ENCODE measurements at regions not wholly inside any gene's neighbourhood (a gene's known extent, or its start where the extent isn't known, plus 50 kb on each side); places are given as distances from the start of the nearest gene placed in this dataset.
"Not testable (repeated sequence)": the region's sequence is repeated elsewhere in the genome, so short reads cannot be mapped to it uniquely, and the experiment has no call there.

- no peak for DNase-seq
Observed at GRCh38 chr7:148472406-148472805, 118.2 kb upstream of the C7orf33 start.

GRCh38 chr7:148473703-148474480 is 116.7 kb upstream of the C7orf33 start:
- no peak for DNase-seq

GRCh38 chr7:148474481-148475025 is 116.0 kb upstream of the C7orf33 start:
- DNase-seq = no peak

- no peak for DNase-seq
Observed at GRCh38 chr7:148478551-148478950, 112.0 kb upstream of the C7orf33 start.

- DNase-seq = no peak
Observed at GRCh38 chr7:148480479-148481146, 110.0 kb upstream of the C7orf33 start.

GRCh38 chr7:148481147-148481526 is 109.4 kb upstream of the C7orf33 start:
- DNase-seq = no peak

- no peak for DNase-seq
Observed at GRCh38 chr7:148481971-148482626, 108.5 kb upstream of the C7orf33 start.

- DNase-seq = no peak
Observed at GRCh38 chr7:148483515-148484308, 106.9 kb upstream of the C7orf33 start.

GRCh38 chr7:148484486-148484885 is 106.1 kb upstream of the C7orf33 start:
- DNase-seq = no peak

GRCh38 chr7:148485618-148486017 is 104.9 kb upstream of the C7orf33 start:
- no peak for DNase-seq

GRCh38 chr7:148486937-148487336 is 103.6 kb upstream of the C7orf33 start:
- DNase-seq = no peak

GRCh38 chr7:148487912-148488311 is 102.7 kb upstream of the C7orf33 start:
- no peak for DNase-seq

GRCh38 chr7:148489678-148490077 is 100.9 kb upstream of the C7orf33 start:
- DNase-seq = no peak

GRCh38 chr7:148492157-148492860 is 98.3 kb upstream of the C7orf33 start:
- DNase-seq = no peak

- DNase-seq = no peak
Observed at GRCh38 chr7:148495605-148496004, 95.0 kb upstream of the C7orf33 start.

- DNase-seq = no peak
Observed at GRCh38 chr7:148500978-148501377, 89.6 kb upstream of the C7orf33 start.

GRCh38 chr7:148503900-148504487 is 86.6 kb upstream of the C7orf33 start:
- no peak for DNase-seq

- no peak for DNase-seq
Observed at GRCh38 chr7:148505645-148506375, 84.8 kb upstream of the C7orf33 start.

- not testable (repeated sequence) for DNase-seq
Observed at GRCh38 chr7:148507064-148507573, 83.4 kb upstream of the C7orf33 start.

GRCh38 chr7:148507787-148508186 is 82.8 kb upstream of the C7orf33 start:
- no peak for DNase-seq

GRCh38 chr7:148514236-148514635 is 76.3 kb upstream of the C7orf33 start:
- no peak for DNase-seq
